Loucy (cell line): ENCODE measurements at regions not wholly inside any gene's neighbourhood (a gene's known extent, or its start where the extent isn't known, plus 50 kb on each side); places are given as distances from the start of the nearest gene placed in this dataset.

Source experiments
- CTCF ChIP-seq: fragments of 200-600 bp; sonication (generic); conservative IDR thresholded peaks from 2 replicates; pipeline ENCODE4 v1.5.1; 2014; ENCODE audit warnings: mild to moderate bottlenecking, antibody characterized with exemption, low read length
- EZH2phosphoT487 ChIP-seq: fragments of 200-600 bp; IDR thresholded peaks from 2 replicates; pipeline ENCODE4 v1.6.1; 2018; ENCODE audit warnings: antibody characterized with exemption, mild to moderate bottlenecking, moderate library complexity, borderline replicate concordance

- TF ChIP-seq CTCF, result no peak
- no peak for TF ChIP-seq EZH2phosphoT487
Measured at GRCh38 chr12:76259660-76260389, 88.4 kb downstream of the BBS10 start.
